Fibroblast of the aortic adventitia (primary cell): ENCODE measurements at regions not wholly inside any gene's neighbourhood (a gene's known extent, or its start where the extent isn't known, plus 50 kb on each side); places are given as distances from the start of the nearest gene placed in this dataset.

Source experiments
- DNase-seq: peaks from one replicate; pipeline ENCODE4 v3.0.0-alpha.2; 2010; ENCODE audit warnings: low read depth
- H3K4me3 ChIP-seq: 2 replicates; pipeline ENCODE4 v1.5.1; 2011; ENCODE audit warnings: low read depth, mild to moderate bottlenecking, control low read depth, low read length, moderate library complexity
- TF ChIP-seq, protein P1 (sequence below): IDR thresholded peaks from 2 replicates; pipeline ENCODE4 v1.5.1; 2011; ENCODE audit warnings: mild to moderate bottlenecking, low read length, control low read depth, inconsistent platforms; ENCODE audit not compliant: insufficient read depth

GRCh38 chr16:6615636-6616035 is 717.0 kb upstream of the RBFOX1 start:
- H3K4me3 ChIP-seq = no peak overlapping the region
- no peak for DNase-seq
- TF ChIP-seq, protein P1, sequence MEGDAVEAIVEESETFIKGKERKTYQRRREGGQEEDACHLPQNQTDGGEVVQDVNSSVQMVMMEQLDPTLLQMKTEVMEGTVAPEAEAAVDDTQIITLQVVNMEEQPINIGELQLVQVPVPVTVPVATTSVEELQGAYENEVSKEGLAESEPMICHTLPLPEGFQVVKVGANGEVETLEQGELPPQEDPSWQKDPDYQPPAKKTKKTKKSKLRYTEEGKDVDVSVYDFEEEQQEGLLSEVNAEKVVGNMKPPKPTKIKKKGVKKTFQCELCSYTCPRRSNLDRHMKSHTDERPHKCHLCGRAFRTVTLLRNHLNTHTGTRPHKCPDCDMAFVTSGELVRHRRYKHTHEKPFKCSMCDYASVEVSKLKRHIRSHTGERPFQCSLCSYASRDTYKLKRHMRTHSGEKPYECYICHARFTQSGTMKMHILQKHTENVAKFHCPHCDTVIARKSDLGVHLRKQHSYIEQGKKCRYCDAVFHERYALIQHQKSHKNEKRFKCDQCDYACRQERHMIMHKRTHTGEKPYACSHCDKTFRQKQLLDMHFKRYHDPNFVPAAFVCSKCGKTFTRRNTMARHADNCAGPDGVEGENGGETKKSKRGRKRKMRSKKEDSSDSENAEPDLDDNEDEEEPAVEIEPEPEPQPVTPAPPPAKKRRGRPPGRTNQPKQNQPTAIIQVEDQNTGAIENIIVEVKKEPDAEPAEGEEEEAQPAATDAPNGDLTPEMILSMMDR = no peak

- H3K4me3 ChIP-seq = no peak overlapping the region
- no peak for DNase-seq
- TF ChIP-seq, protein P1 = no peak
These were observed 721.1 kb upstream of the RBFOX1 start for GRCh38 chr16:6611535-6611934.

GRCh38 chr16:6605490-6605889 is 727.2 kb upstream of the RBFOX1 start:
- H3K4me3 ChIP-seq = no peak overlapping the region
- TF ChIP-seq, protein P1 = no peak
- no peak for DNase-seq

DNA sequence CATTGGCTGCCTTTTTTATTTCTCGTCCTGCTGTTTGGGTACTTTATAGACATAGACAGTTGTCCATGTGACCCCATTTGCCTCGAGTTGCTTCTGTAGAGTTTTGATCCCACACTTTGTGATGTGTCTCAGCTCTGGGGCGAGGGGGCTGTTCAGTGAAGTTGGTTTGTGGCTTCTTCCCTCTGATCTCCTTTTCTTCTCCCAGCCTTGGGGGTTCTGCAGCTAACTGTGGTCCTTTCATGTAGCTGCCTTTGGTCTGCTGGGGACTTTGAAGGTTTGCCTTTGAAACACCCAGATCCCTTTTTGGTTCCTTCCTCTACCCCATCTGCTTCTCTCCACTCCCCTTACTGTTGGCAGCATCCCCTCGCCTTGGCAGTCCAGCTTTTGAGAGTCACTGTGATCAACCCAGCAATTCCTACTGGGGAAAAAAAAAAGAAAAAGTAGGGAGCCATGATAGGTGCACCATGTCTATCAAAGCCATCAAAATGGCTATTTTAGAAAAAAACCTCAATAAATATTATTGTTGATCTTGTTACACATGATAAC is 728.8 kb upstream of the RBFOX1 start:
- H3K4me3 ChIP-seq = no peak overlapping the region
- TF ChIP-seq, protein P1 = no peak
- DNase-seq = no peak

DNA sequence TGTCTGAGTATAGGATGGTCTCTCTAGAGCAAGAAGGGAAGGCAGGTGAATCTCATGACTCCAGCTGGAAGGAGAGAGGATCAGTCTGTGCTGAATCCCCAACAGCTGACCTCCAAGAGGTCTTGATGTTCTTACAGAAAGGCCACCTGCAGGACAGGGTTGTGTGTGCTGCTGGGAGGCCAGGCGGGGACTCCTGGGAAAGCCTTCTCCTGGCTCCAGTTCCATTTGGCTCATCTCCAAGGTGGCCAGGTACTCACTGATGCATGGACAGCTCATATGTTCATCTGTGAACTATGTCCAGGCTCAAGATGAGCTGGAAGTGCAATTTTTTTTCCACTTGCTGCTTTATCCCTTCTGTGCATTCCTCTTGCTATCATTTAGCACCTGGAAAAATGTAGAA is 730.2 kb upstream of the RBFOX1 start:
- TF ChIP-seq, protein P1 = no peak
- H3K4me3 ChIP-seq = no peak overlapping the region
- DNase-seq = no peak

DNA sequence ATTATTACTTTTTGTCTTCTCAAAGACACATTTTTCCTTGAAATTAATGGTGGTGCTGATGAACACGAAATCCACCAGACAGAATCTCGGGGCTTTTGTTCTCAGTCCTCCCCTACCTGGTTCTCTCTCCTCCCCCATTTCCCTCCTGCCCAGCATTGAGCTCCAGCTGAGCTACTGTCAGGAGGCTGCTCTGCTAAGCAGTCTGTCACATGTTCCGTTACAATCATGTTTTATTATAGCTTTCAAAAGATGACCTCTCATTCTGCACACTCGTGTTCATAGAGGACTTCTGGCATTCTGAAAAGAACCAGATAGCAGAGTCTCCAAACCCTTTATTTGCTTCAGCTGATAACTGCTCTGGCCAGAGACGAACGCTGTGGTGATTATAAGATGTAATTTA is 732.5 kb upstream of the RBFOX1 start:
- TF ChIP-seq, protein P1 = no peak
- DNase-seq = no peak
- H3K4me3 ChIP-seq = no peak overlapping the region

DNA sequence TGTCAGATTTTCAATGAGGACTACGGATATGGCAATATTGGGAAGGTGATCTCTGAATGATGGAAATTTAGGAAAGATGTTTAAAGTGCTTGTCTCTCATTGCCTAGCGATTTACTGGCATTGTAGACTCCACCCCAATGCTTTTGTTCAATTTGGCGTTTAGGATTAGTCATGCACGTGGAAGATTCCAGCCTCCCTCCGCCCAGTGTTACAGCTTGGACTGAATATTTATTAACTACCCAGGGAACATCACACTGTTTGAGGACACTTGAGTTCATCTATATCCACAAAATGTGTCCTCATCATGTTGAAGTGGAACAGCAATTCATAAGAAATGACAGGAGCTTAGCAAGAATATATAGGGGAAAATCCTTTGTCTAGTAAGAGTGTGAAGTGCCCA is 738.8 kb upstream of the RBFOX1 start:
- H3K4me3 ChIP-seq = no peak overlapping the region
- TF ChIP-seq, protein P1 = no peak
- no peak for DNase-seq
